Fibroblast of mammary gland (primary cell): ENCODE measurements at regions not wholly inside any gene's neighbourhood (a gene's known extent, or its start where the extent isn't known, plus 50 kb on each side); places are given as distances from the start of the nearest gene placed in this dataset.

Source experiments
- DNase-seq: peaks from one replicate; pipeline ENCODE4 v3.0.0-alpha.2; 2010; ENCODE audit warnings: low read depth
- H3K4me3 ChIP-seq: 2 replicates; pipeline ENCODE4 v1.5.1; 2011; ENCODE audit warnings: low read depth, mild to moderate bottlenecking, low read length, moderate library complexity; ENCODE audit not compliant: control insufficient read depth
- CTCF ChIP-seq: conservative IDR thresholded peaks from 2 replicates; pipeline ENCODE4 v1.5.1; 2011; ENCODE audit warnings: low read depth, low read length, inconsistent platforms; ENCODE audit not compliant: control insufficient read depth, insufficient read depth

- DNase-seq, result no peak
- TF ChIP-seq CTCF, result no peak
- H3K4me3 ChIP-seq, result no peak overlapping the region
These were observed 102.3 kb upstream of the FGGY start for GRCh38 chr1:59194621-59195020.

GRCh38 chr1:59195151-59195550, 101.7 kb upstream of the FGGY start:
- no peak for TF ChIP-seq CTCF
- no peak for DNase-seq
- no peak overlapping the region for H3K4me3 ChIP-seq

GRCh38 chr1:59198564-59198963, 98.3 kb upstream of the FGGY start:
- no peak overlapping the region for H3K4me3 ChIP-seq
- no peak for TF ChIP-seq CTCF
- no peak for DNase-seq

GRCh38 chr1:59199147-59199546, 97.7 kb upstream of the FGGY start:
- no peak for TF ChIP-seq CTCF
- H3K4me3 ChIP-seq, result no peak overlapping the region
- no peak for DNase-seq

GRCh38 chr1:59199719-59200376, 97.0 kb upstream of the FGGY start:
- no peak for TF ChIP-seq CTCF
- no peak for DNase-seq

GRCh38 chr1:59201341-59201740, 95.6 kb upstream of the FGGY start:
- H3K4me3 ChIP-seq, result no peak overlapping the region
- no peak for DNase-seq
- no peak for TF ChIP-seq CTCF

More at GRCh38 chr1:59199719-59200376, 97.0 kb upstream of the FGGY start:
- no peak overlapping the region for H3K4me3 ChIP-seq

- no peak for DNase-seq
- TF ChIP-seq CTCF, result no peak
- H3K4me3 ChIP-seq, result no peak overlapping the region
These were observed 94.4 kb upstream of the FGGY start for GRCh38 chr1:59202455-59202854.
